NCI-H2196 (cell line): ENCODE measurements at regions not wholly inside any gene's neighbourhood (a gene's known extent, or its start where the extent isn't known, plus 50 kb on each side); places are given as distances from the start of the nearest gene placed in this dataset.

Experiments
- DNase-seq: peaks from one replicate; lab custom pipeline; 2025; ENCODE audit not compliant: unreplicated experiment; lab: John Stamatoyannopoulos, UW

DNA sequence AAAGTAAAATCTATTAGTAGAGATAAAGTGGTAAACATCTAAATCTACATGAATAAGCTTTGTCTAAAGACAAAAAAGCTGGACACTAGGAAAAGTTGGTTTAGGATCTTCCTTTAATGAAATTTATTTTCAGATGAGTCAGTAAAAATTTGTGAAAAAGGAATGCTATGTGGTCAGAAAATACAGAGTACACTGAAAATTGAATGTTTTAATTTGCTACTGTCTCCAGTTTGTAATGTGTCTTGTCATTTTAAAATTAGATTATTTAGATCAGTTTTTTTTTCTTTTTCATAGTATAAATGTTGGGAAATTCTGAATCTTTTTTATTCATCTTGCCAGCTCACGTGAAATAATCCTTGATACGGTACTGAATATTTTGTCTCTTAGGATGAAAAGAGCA, 56.9 kb downstream of the SLITRK6 start:
- DNase-seq: no peak

DNA sequence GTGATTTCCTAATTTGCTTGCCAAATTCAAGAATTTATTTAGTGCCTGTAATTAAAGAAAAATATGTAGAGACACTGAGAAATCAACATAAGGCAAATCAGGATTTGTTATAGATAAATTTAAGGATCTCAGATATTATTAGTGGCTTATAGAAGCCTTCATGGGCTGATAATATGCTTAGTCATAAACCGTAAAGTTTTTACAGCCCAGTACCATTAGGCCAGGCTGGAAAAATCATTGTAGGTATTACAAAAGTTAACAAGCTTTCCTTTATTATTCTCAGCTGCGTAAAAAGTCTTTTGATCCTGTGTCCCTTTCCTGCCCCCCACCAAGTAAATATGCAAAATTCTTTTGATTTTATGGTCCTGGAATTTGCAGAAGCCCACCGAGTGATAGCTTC, 58.2 kb downstream of the SLITRK6 start:
- no peak for DNase-seq

DNA sequence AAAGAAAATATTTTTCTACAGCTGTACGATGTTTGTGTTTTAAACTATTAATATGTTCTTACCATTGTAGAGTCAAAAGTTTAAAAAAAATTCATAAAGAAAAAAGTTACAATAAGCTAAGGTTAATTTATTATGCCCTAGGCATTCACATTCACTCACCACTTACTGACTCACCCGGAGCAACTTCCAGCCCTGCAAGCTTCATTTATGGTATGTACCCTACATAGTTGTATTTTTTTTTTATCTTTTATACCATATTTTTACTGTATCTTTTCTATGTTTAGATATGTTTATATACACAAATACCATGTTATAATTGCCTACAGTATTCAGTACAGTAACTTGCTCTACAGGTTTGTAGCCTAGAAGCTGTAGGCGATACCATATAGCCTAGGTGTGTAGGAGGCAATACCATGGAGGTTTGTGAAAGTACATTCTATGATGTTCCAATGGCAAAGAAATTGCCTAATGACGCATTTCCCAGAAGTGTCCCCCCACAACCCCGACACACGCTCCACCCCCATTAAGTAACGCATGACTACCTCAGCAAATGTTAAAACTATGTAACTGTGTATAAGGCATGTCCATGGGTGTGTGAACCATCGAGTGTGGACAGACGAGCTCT, 60.4 kb downstream of the SLITRK6 start:
- no peak for DNase-seq

DNA sequence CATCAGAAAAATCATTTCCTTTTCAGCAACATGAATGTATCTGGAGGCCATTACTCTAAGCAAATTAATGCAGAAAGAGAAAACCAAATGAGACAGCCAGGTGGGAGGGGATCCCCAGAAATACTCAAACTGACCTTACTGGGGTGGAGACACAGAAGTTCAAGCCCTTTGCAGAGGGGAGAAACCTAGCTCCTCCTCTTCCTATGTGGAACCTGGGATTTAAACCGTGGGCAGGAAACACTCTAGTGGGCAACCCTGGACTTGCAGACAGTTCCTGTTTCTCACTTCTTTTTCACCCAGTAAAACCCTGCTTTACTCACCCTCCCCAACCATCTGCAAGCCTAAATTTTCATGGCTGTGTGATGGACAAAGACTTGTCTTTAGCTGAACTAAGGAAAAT, 61.3 kb downstream of the SLITRK6 start:
- DNase-seq: no peak

DNA sequence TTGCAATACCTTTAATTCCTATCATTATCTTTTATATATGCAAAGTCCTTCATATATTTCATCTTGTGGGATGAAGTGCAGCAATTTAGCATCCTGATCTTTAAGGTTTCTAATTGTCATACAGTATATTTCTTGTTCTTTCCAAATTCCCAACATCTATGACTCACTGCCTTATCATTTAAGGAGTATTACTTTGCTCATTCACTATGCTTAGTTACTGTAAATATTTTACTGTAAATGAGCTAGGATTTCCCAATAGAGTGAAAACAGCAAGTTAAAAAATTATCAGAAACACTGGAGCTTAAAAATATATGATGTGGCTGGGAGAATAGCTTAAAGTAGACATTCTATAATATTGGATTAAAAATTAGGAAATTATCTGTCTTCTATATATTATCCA, 69.9 kb downstream of the SLITRK6 start:
- no peak for DNase-seq

DNA sequence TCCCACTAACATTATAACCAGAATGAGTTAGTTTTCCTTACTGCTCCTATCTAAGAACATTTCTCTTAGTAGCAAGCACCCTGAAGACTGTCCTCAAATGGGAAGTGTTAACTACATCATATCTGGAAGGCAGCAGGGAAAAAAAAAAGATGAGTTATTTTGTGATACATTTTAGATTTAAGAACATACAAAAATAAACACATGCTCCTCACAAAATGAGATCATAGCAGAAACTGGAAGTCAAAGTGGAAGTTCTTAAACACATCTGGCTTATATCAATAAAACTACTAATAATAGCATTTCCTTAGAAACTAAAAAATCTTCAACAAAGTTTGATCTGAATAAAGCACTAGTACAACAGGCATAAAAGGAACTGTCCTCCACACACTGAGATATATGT, 70.4 kb downstream of the SLITRK6 start:
- DNase-seq: no peak

DNA sequence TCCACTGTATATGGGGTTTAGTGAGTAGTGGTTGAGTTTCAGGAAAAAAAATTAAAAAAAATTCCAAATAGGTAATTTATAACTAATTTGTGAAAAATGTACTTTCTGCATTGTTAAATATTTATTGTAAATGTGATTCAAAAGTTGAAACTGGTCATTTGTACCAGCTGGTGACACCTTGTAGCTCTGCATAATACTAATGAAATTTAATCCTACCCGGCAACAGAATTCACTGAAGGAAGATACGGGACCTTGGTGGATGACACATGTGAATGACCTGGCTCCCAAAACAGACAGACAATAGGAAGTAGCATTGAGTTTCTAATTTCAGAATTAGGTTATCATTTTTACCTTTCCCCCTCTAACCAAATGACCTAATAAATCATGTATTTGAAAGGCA, 73.8 kb downstream of the SLITRK6 start:
- DNase-seq: peak; percentile 14

DNA sequence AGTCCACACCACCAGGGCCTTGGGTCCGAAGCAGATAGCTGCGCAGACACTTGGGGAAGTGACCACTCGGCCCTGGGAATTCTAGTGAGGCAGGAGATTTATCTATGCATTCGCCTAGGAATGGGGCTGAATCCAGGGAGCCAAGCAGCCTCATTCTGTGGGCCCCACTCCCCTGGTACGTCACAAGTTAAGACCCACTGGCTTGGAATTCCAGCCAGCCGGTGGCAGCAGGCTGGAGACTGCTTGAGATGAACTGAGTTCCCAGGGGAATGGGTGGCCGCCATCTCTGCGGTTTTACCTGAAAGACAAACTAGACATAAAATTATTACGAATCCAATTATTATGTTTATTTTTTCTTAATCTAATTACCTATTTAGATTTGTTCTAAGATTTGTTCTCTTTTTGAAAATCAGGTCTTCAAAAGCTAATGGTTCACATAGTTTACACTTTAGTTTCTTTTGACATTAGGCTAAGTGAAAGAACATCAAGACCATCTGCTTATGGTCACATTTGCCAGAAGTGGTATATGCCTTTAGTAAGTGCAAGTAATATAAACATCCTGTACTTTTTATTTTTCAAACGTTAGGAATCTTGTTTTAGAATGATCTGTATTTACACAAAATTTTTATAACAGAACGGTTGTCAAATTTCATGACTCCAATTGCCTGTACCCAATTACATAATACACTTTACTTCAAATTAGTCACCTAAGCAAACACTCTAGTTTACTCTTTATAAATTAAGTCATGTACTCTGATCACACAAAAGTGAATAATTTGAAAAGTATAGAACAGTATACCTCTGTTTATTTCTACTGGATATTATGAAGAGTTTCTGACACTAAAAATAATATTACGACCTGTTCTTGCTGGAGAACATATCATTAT, 74.4 kb downstream of the SLITRK6 start:
- peak; percentile 21 for DNase-seq

DNA sequence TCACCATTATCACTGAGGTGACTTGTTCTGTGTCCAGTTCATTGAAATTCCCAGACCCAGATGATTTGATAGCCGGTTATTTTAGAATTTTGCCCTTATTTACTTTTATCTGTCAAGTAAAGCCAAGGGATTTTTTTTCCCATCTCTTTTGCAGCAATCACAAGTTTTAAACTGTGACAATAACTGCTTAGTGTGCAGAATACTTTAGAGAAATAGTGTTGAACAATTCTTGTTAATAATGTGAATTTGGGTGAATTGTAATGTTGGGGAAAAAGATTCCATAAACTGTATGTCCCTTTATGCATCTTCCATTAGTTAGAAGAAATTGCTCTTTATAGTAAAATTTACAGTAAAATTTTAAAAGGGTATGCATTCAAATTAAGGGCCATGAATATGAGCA, 79.5 kb downstream of the SLITRK6 start:
- no peak for DNase-seq

DNA sequence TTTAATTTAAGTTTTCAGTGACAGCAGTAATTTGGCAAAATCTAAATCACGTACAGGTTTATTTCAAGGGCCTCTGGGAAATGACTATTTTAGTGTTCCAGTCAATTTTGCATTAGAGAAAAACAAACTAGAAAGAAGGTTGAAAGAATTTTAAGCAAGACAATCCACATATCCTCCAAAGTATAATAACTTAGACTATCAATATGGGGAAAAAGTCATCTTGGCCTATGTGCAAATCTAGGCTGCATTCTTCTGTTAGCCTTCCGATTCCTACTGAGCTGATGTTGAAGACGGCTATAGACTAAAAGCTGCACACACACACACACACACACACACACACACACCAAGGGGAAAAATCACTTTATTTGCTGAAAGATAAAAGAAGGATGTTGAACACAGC, 81.3 kb downstream of the SLITRK6 start:
- no peak for DNase-seq

DNA sequence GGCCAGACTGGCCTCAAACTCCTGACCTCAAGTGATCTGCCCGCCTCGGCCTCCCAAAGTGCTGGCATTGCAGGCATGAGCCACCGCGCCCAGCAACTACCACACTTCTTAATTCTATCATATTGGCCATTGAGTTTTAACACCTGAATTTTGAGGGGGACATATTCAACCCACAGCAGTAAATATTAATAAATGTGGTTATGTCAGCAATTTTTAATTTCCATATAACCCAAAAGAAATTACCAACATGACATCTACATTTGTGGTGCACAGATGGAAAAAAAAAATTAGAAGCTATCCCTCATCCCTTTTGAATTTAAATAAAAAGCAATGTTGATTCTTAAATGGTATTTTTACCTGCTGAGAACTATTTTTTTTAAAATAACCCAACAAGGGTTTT, 88.7 kb downstream of the SLITRK6 start:
- no peak for DNase-seq

DNA sequence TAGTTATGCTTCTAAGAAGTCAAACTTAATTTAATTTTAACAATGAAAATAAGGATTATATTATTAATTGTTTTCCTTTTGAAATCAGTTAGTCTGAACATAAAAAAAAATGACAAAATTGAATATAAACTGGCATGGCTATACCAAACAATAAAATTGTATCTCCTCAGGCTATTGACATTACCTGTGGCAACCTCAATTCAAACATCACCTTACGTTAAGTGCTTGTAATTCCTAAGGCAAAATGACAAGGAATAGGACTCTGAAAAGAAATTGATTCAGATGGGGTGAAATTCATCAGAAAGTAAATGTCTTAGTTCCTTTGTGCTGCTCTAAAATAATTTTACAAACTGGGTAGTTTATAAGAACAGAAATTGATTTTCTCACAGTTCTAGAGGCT, 89.5 kb downstream of the SLITRK6 start:
- DNase-seq: no peak

DNA sequence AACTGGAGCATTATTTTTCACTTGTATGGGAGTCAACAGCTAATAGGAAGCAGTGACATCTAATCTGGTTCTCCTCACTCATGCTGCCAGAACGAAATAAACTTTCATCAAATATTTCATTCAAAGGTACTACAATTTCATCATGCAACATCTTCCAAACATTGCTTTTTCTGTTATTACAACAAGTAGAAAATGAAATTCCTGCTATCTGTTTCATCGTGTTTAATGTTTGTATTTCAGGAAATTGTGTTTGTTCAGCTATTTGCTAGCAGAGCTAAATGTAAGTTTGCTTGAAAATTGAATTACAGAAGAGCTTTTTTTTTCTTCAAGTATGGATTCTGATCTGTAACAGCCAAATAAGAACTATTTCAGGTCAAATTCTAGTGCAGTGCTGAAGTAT, 90.1 kb downstream of the SLITRK6 start:
- DNase-seq: no peak

DNA sequence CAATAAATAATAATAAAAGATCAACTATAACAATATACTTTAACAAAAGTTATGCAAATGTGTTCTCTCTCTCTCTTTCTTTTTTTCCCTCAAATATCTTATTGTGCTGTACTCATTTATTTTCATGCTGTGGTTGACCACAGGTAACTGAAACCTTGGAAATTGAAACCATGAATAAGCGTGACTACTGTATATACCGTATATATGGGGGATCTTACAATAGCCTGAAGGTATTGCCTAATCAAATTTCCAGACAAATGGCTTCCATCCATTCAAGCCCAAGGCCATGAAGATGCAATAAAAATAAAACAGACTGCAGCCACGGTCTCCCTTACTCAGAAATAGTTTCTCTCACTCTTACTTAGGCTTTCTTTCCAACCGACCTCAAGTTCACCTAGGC, 98.3 kb downstream of the SLITRK6 start:
- no peak for DNase-seq

DNA sequence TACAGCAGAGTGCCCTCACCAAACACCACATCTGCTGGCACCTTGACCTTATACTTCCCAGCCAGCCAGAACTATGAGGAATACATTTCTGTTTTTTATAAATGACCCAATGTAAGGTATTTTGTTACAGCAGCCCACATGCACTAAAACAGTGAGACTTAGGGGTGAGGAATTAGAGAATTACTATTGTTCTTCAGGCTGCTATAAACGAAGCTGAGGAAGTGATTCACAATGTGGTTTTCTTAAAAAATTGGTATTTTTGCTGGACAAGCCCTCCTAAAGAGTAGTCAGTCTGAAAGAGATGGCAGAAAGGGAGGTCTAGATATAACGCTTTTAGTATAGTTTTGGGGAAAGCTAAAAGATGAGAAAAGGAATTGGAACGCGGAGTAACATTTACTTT, 101.0 kb downstream of the SLITRK6 start:
- no peak for DNase-seq

DNA sequence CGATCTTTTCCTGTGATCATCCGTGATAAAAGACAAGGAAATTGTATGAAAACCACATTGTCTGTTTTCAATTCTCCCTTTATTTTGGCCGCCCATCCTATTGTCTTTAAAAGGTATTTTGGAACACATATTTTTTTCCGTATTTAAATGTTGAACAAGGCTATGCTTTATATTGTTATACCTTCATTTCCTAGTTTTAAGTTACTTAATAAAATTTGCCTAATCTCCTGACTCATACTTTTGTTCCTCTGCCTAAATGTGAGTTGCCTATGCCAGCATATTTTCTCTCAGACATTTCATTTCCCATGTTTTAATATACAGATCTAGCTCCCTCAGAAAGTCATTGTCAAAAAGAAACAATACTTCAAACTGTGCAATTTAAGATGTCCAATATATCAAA, 104.2 kb downstream of the SLITRK6 start:
- DNase-seq: no peak

DNA sequence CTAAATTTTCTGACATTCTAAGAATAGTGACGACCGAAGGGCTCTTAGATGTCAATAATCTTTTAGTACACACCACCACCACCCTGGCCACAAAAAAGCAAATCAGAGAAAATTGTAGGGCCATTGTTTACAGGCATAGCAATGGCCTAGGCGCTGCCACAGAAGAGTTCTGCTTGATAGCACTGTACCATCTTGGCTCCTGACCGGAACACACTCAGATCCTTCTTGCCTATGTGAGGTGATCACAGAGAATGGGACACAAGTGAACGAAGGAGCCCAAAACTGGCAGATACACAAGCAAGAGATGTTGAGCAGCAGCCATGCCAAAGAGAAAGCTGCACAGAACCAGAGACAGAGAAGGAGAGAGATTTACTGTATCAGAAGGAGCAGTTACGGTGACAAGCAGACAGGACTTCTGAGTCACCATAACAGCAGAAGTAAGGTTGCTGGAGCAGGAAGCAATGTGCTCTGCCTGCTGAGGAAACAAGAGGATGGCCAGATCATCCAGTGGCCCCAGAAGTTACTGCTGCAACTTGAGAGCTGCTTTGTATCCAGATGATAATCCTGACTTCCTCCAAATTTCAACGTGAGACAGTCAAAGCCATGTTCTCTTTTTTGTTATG, 105.2 kb downstream of the SLITRK6 start:
- DNase-seq: no peak

DNA sequence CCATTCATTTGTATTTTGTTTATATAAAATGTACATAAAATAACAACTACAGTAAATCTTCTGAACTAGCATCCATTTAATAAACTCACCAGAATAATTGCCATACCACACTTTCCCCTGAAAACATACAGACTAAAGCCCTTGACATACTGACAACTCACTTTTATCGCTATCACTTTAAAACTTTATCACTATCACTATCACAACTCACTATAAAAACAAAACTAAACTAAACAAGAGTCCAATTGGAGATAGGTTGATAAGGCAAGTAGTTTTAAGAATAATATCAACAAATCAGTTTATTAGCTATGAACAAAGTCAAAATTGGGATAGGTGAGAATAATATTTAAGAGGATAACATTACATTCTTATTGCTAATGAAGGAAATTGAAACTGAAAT, 108.9 kb downstream of the SLITRK6 start:
- DNase-seq: no peak

DNA sequence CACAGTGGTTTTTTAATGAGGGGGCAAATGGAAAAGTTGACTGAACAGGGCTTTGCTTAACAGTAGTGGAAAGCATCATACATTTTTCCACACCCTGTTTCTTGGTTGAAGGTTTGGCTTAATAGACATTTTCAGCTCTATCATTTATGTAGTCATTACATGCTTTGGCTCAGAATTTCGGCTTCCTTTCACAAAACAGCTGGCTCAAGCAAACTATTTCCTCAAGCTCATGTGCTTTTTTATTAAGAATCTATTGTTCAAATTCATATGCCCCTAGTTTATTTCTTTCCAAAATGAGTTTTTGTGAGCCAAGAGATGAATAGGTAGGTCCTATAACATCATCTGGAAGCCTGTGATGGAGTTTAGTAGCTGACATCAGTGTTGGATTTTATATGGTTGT, 113.8 kb downstream of the SLITRK6 start:
- DNase-seq: no peak

DNA sequence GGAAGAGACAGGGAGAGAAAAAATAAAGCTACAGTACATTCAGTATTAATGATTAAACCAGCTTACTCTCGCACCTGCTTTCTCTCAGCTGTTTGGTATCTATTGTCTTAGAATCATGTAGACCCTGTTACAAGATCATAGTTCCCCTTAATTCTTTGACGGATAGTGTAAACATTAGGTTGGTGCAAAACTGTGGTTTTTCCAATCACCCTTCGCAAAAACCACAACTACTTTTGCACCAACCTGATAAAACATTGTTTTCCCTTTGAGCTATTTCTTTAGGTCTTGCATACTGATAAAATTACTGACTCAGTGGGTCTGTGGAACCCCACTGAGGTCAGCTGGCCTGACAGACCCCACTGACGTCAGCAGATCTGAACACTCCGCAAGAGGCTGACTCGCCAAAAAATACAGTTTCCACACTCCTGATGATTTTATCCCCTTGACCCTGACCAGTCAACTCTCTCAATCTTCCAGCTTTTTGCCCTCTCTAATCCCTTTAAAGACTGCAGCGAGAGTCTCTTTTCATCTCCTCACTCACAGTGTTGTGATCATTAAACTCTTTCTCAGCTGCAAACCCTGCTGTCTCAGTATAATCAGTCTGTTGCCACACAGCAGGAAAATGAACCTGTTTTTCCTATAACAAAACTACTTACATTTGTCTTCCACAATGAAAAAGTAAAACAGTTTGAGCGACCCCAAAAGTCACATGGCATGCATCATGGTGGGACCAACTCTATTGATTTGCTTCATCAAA, 123.9 kb downstream of the SLITRK6 start:
- no peak for DNase-seq

DNA sequence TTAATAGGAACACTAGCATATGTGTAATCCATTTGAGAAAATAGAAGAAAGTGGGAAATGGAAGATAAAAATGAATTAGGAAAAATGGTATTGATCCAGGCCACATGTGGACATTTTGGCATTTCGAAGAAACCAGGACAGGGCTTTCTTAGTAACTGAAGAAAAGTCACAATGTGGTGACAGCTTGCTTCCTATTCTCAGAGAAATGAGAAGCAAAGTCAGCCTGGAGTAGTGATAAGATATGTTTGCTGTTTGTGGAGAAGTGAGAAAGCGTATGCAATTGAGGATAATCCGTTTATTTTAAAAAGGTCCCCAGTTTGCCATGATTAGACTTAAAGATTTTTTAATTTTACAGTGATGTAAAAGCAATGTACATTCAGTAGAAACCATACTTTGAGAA, 127.9 kb downstream of the SLITRK6 start:
- no peak for DNase-seq

DNA sequence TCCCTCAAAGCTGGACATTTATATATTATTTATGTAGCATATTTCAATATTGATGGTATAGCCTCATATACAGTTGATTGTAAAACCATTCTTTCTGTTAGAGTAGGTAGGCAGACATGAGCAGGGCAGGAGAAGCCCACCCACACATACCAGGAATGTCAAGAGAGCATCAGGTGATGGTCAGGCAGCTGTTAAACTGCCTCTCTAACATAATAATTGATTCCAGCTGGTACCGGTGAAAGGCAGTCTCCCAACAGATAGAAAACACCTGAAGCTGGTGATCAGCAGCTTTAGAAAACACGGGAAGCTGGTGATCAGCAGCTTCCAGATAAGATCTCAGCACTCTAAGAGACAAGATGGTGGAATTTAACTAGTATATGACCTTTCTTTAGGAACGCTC, 132.9 kb downstream of the SLITRK6 start:
- peak; percentile 31 for DNase-seq
